Astrocyte (in vitro differentiated cells and primary cell): ENCODE measurements at regions not wholly inside any gene's neighbourhood (a gene's known extent, or its start where the extent isn't known, plus 50 kb on each side); places are given as distances from the start of the nearest gene placed in this dataset.

Experiments
- DNase-seq: peaks from one replicate; pipeline ENCODE4 v3.0.0-alpha.2; 2010; ENCODE audit warnings: low read depth
- FAIRE-seq: peaks from 2 replicates; lab custom pipeline; 2011; peaks lifted over from hg19 to GRCh38; lab: Jason Lieb, UNC
- H2AFZ ChIP-seq: 2 replicates; pipeline ENCODE4 v1.6.0; 2012; ENCODE audit warnings: low read depth, low read length, inconsistent platforms
- H3K27ac ChIP-seq: 2 replicates; pipeline ENCODE4 v1.5.1; 2011; ENCODE audit warnings: low read depth, low read length, inconsistent platforms
- H3K27me3 ChIP-seq: 2 replicates; pipeline ENCODE4 v1.6.0; 2011; ENCODE audit warnings: low read length, inconsistent platforms; ENCODE audit not compliant: insufficient read depth
- H3K36me3 ChIP-seq: 2 replicates; pipeline ENCODE4 v1.5.1; 2011; ENCODE audit warnings: low read length, inconsistent platforms; ENCODE audit not compliant: insufficient read depth
- H3K4me1 ChIP-seq: 2 replicates; pipeline ENCODE4 v1.5.1; 2011; ENCODE audit warnings: low read length, inconsistent platforms; ENCODE audit not compliant: insufficient read depth
- H3K4me2 ChIP-seq: 2 replicates; pipeline ENCODE4 v1.6.0; 2012; ENCODE audit warnings: low read length, inconsistent platforms
- H3K4me3 ChIP-seq: 2 replicates; pipeline ENCODE4 v1.5.1; 2011; ENCODE audit warnings: low read depth, mild to moderate bottlenecking, low read length, inconsistent platforms; ENCODE audit not compliant: insufficient read depth
- H3K79me2 ChIP-seq: 2 replicates; pipeline ENCODE4 v1.6.0; 2012; ENCODE audit warnings: mild to moderate bottlenecking, low read length, inconsistent platforms; ENCODE audit not compliant: insufficient read depth
- H3K9ac ChIP-seq: 2 replicates; pipeline ENCODE4 v1.6.0; 2012; ENCODE audit warnings: mild to moderate bottlenecking, low read length, inconsistent platforms
- H3K9me3 ChIP-seq: 2 replicates; pipeline ENCODE4 v1.5.1; 2012; ENCODE audit warnings: low read depth, mild to moderate bottlenecking, low read length, inconsistent platforms; ENCODE audit not compliant: insufficient read depth
- H4K20me1 ChIP-seq: 2 replicates; pipeline ENCODE4 v1.6.0; 2012; ENCODE audit warnings: low read length, inconsistent platforms; ENCODE audit not compliant: insufficient read depth
- H3K27ac Mint-ChIP-seq: one replicate; pipeline ENCODE4 v1.8.0; 2021; ENCODE audit warnings: mild to moderate bottlenecking, mixed read lengths; ENCODE audit not compliant: unreplicated experiment
- H3K27me3 Mint-ChIP-seq: one replicate; pipeline ENCODE4 v1.8.0; 2021; ENCODE audit warnings: low read depth, mixed read lengths; ENCODE audit not compliant: unreplicated experiment
- H3K36me3 Mint-ChIP-seq: one replicate; pipeline ENCODE4 v1.8.0; 2021; ENCODE audit warnings: low read depth, mixed read lengths; ENCODE audit not compliant: unreplicated experiment
- H3K4me1 Mint-ChIP-seq: one replicate; pipeline ENCODE4 v1.8.0; 2021; ENCODE audit warnings: low read depth, mixed read lengths; ENCODE audit not compliant: unreplicated experiment
- H3K4me3 Mint-ChIP-seq: one replicate; pipeline ENCODE4 v1.8.0; 2021; ENCODE audit warnings: mild to moderate bottlenecking, moderate library complexity, mixed read lengths; ENCODE audit not compliant: unreplicated experiment
- H3K9me3 Mint-ChIP-seq: one replicate; pipeline ENCODE4 v1.8.0; 2021; ENCODE audit warnings: mild to moderate bottlenecking, mixed read lengths; ENCODE audit not compliant: unreplicated experiment
- CTCF ChIP-seq: IDR thresholded peaks from 2 replicates; pipeline ENCODE4 v1.5.1; 2011; ENCODE audit warnings: low read depth, mild to moderate bottlenecking, inconsistent platforms, low read length, moderate library complexity; ENCODE audit not compliant: insufficient read depth
- EZH2 ChIP-seq: IDR thresholded peaks from 2 replicates; pipeline ENCODE4 v1.6.1; 2012; ENCODE audit warnings: mild to moderate bottlenecking, low read length, inconsistent platforms; ENCODE audit not compliant: insufficient read depth

- Mint-ChIP-seq H3K27ac (no peak overlapping the region), H3K9me3 (no peaks in the 10 kb centered on the region), H3K4me1 (no peaks in the 10 kb centered on the region), H3K27me3 (peaks cover 7% of the 10 kb centered on the region), H3K4me3 (no peak overlapping the region), H3K36me3 (no peaks in the 10 kb centered on the region)
- H3K27ac ChIP-seq, result no peak overlapping the region
- DNase-seq (no peak), FAIRE-seq (no peak)
- no peaks in the 10 kb centered on the region for H4K20me1 ChIP-seq
- no peaks in the 10 kb centered on the region for H3K27me3 ChIP-seq
- H3K4me1 ChIP-seq, result no peaks in the 10 kb centered on the region
- H3K9me3 ChIP-seq, result peaks cover 3% of the 10 kb centered on the region
- H3K4me2 ChIP-seq, result no peak overlapping the region
- H3K4me3 ChIP-seq, result no peak overlapping the region
- no peaks in the 10 kb centered on the region for H3K36me3 ChIP-seq
- no peaks in the 10 kb centered on the region for H3K79me2 ChIP-seq
- no peak overlapping the region for H3K9ac ChIP-seq
- no peak for TF ChIP-seq EZH2
- no peak for TF ChIP-seq CTCF
- no peak overlapping the region for H2AFZ ChIP-seq
These were observed 642.7 kb downstream of the NPHP4 start for GRCh38 chr1:5349526-5349925.

- Histone ChIP-seq H2AFZ (no peak overlapping the region), H3K79me2 (no peaks in the 10 kb centered on the region), H4K20me1 (no peaks in the 10 kb centered on the region), H3K27me3 (no peaks in the 10 kb centered on the region), H3K9ac (no peak overlapping the region), H3K4me3 (no peak overlapping the region), H3K4me2 (no peak overlapping the region), H3K4me1 (no peaks in the 10 kb centered on the region), H3K9me3 (peaks cover 3% of the 10 kb centered on the region), H3K36me3 (no peaks in the 10 kb centered on the region), H3K27ac (no peak overlapping the region)
- FAIRE-seq, result no peak
- no peak for DNase-seq
- Mint-ChIP-seq H3K4me3 (no peak overlapping the region), H3K27me3 (peaks cover 7% of the 10 kb centered on the region), H3K4me1 (no peaks in the 10 kb centered on the region), H3K27ac (no peak overlapping the region), H3K9me3 (no peaks in the 10 kb centered on the region), H3K36me3 (no peaks in the 10 kb centered on the region)
- TF ChIP-seq EZH2, result no peak
- TF ChIP-seq CTCF, result no peak
These were observed 643.3 kb downstream of the NPHP4 start for GRCh38 chr1:5348732-5349465.

- FAIRE-seq (no peak), DNase-seq (no peak)
- Histone ChIP-seq H3K9me3 (peaks cover 3% of the 10 kb centered on the region), H3K4me1 (no peaks in the 10 kb centered on the region), H4K20me1 (no peaks in the 10 kb centered on the region), H3K27ac (no peak overlapping the region), H3K4me3 (no peak overlapping the region), H3K4me2 (no peak overlapping the region), H3K79me2 (no peaks in the 10 kb centered on the region), H3K27me3 (no peaks in the 10 kb centered on the region), H2AFZ (no peak overlapping the region), H3K9ac (no peak overlapping the region), H3K36me3 (no peaks in the 10 kb centered on the region)
- Mint-ChIP-seq H3K9me3 (no peaks in the 10 kb centered on the region), H3K27ac (no peak overlapping the region), H3K4me3 (no peak overlapping the region), H3K27me3 (peaks cover 14% of the 10 kb centered on the region), H3K36me3 (no peaks in the 10 kb centered on the region), H3K4me1 (no peaks in the 10 kb centered on the region)
- TF ChIP-seq EZH2 (no peak), CTCF (no peak)
These were observed 644.5 kb downstream of the NPHP4 start for GRCh38 chr1:5347726-5348125.
